ENCODE measurements at regions not wholly inside any gene's neighbourhood (a gene's known extent, or its start where the extent isn't known, plus 50 kb on each side); places are given as distances from the start of the nearest gene placed in this dataset.

GRCh38 chr14:71221119-71221518 is 313.9 kb downstream of the PCNX1 start:
- H3K4me3 ChIP-seq (replicated peaks; ENCODE audit: insufficient read depth, low read length) = no peak overlapping the region
- H3K27me3 ChIP-seq (ENCODE audit: insufficient read depth, poor library complexity, severe bottlenecking) = no peaks in the 10 kb centered on the region
- H3K27ac ChIP-seq (replicated peaks) = no peak overlapping the region
- TF ChIP-seq GABPA (IDR thresholded peaks at IDR 0.05; ENCODE audit: low read depth) (no peak), REST (IDR thresholded peaks at IDR 0.05; ENCODE audit: insufficient replicate concordance, low read depth) (no peak), CTCF (IDR thresholded peaks at IDR 0.05; ENCODE audit: insufficient read depth, low read length) (no peak), POLR2AphosphoS5 (IDR thresholded peaks at IDR 0.05; ENCODE audit: low read depth) (no peak), SPI1 (IDR thresholded peaks at IDR 0.05; ENCODE audit: borderline replicate concordance, low read depth) (no peak)
- no peak for DNase-seq (ENCODE audit: low read depth in 1 of 2, low spot score in 1 of 2)

- Histone ChIP-seq H3K4me3 (replicated peaks; ENCODE audit: insufficient read depth, low read length) (no peak overlapping the region), H3K27ac (replicated peaks) (no peak overlapping the region), H3K27me3 (ENCODE audit: insufficient read depth, poor library complexity, severe bottlenecking) (no peaks in the 10 kb centered on the region)
- no peak for DNase-seq (ENCODE audit: low read depth in 1 of 2, low spot score in 1 of 2)
- TF ChIP-seq REST (IDR thresholded peaks at IDR 0.05; ENCODE audit: insufficient replicate concordance, low read depth) (no peak), POLR2AphosphoS5 (IDR thresholded peaks at IDR 0.05; ENCODE audit: low read depth) (no peak), CTCF (IDR thresholded peaks at IDR 0.05; ENCODE audit: insufficient read depth, low read length) (no peak), GABPA (IDR thresholded peaks at IDR 0.05; ENCODE audit: low read depth) (no peak), SPI1 (IDR thresholded peaks at IDR 0.05; ENCODE audit: borderline replicate concordance, low read depth) (no peak)
These were observed 317.9 kb downstream of the PCNX1 start for GRCh38 chr14:71225113-71225512.

GRCh38 chr14:71228711-71229110 is 321.5 kb downstream of the PCNX1 start:
- DNase-seq (ENCODE audit: low read depth in 1 of 2, low spot score in 1 of 2) = no peak
- Histone ChIP-seq H3K27ac (replicated peaks) (no peak overlapping the region), H3K4me3 (replicated peaks; ENCODE audit: insufficient read depth, low read length) (no peak overlapping the region), H3K27me3 (ENCODE audit: insufficient read depth, poor library complexity, severe bottlenecking) (no peaks in the 10 kb centered on the region)
- TF ChIP-seq GABPA (IDR thresholded peaks at IDR 0.05; ENCODE audit: low read depth) (no peak), SPI1 (IDR thresholded peaks at IDR 0.05; ENCODE audit: borderline replicate concordance, low read depth) (no peak), REST (IDR thresholded peaks at IDR 0.05; ENCODE audit: insufficient replicate concordance, low read depth) (no peak), CTCF (IDR thresholded peaks at IDR 0.05; ENCODE audit: insufficient read depth, low read length) (no peak), POLR2AphosphoS5 (IDR thresholded peaks at IDR 0.05; ENCODE audit: low read depth) (no peak)
